ENCODE measurements at regions not wholly inside any gene's neighbourhood (a gene's known extent, or its start where the extent isn't known, plus 50 kb on each side); places are given as distances from the start of the nearest gene placed in this dataset.
"Not testable (repeated sequence)": the region's sequence is repeated elsewhere in the genome, so short reads cannot be mapped to it uniquely, and the experiment has no call there.

DNA sequence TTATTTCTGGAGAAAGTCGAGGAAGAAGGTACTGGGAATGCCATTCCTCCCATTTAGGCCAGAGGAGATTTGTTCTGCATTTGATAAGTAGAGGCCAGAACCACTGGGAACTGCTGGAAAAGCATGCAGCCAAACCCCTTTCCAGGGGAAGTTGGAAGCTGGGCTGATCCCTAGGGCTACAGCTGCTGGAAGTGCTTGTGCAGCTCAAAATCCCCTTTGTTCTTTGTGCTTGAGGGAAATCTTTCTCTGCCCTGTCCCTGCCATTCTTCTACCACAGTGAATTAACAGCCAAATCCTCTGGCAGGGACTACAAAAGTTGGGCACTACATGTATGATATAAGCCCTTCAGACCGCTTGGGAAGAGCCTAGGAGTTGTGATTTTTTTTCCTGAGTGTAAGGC is 734.1 kb downstream of the LRRIQ3 start:
- no peak for DNase-seq

- DNase-seq = no peak
Observed at GRCh38 chr1:73452522-73452921, 745.5 kb downstream of the LRRIQ3 start.

DNA sequence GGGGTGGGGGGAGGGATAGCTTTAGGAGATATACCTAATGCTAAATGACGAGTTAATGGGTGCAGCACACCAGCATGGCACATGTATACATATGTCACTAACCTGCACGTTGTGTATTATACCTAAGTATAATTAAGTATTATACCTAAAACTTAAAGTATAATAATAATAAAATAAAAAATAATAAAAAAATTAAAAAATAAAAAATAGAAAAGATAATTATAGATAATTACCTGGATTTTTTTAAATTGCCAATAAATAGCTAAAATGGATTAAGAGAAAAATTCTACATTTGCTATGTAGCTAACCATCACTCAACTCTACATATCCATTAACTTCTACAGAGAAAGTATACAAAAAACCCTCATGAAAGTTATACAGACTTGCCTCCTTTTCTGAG is 747.3 kb downstream of the LRRIQ3 start:
- DNase-seq = not testable (repeated sequence)

DNA sequence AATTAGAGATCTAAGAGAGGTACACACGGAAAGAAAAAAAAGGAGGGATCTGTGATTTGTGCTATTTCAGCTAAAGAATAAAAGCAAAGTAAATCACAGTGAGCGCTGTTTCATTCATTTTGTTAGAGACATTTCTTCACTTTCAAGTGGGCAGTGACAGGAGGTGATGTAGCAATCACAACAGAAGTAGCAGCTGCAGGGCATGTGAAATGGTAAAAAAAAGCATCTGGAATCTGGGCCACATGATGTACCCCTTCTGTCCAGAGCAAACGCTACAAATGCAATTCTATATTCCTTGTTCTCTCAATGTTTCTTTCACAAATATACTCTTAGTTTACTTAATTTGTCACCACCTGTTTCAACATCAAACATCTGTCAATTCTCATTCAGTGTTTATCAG is 786.5 kb downstream of the LRRIQ3 start:
- DNase-seq = no peak

DNA sequence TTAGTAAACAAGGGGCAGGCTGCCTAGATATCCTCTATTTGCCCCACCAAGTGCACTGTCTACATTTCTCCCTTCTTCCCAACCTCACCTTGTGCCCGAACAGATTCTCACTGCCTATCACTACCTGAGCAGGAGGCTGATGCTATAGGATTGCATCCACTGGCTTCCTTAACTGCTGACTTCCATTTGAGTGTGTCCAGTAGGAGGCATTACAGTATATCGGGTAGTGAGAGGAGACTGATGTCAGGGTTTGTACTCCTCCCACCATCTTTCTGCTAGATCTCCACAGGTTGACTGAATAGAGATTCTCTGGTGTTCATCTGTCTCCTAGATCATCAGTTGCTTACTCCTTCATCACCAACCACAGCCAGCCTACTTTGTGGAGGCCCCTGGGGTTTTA is 796.3 kb downstream of the LRRIQ3 start:
- DNase-seq = no peak

GRCh38 chr1:73382966-73383365 is 815.0 kb downstream of the LRRIQ3 start:
- no peak for DNase-seq

DNA sequence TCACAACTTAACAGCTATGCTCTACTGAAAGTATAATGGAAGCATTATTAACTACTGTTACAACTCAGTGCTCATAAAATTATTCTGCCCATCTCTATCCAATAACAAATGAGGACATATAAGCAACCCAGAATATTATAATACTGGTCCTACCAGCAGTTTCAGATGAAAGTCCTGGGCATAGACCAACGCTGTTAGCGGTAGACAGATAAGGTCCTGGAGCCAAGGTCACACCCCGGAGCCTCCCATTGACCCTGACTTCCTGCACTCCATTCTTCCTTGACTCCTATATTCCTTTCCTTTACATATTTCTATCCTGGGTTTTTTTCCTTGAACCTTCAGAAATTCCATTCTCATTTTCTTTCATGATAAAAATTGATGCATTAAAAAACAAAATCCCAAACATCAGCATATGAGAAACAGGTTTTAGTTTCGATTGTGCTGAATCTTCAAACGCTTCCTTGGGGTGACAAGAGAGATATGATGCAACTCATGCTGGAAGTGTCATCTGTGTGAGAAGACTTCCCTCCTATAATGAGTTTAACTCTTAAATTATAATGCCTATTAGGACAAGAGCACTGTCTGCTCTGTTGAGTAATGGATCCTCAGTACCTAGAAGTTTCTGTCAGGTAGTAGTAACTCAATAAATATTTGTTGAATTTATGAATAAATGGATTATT is 831.1 kb downstream of the LRRIQ3 start:
- no peak for DNase-seq

GRCh38 chr1:73359001-73359400 is 839.0 kb downstream of the LRRIQ3 start:
- no peak for DNase-seq

- DNase-seq = no peak
Observed at GRCh38 chr1:73356485-73356884, 841.5 kb downstream of the LRRIQ3 start.

DNA sequence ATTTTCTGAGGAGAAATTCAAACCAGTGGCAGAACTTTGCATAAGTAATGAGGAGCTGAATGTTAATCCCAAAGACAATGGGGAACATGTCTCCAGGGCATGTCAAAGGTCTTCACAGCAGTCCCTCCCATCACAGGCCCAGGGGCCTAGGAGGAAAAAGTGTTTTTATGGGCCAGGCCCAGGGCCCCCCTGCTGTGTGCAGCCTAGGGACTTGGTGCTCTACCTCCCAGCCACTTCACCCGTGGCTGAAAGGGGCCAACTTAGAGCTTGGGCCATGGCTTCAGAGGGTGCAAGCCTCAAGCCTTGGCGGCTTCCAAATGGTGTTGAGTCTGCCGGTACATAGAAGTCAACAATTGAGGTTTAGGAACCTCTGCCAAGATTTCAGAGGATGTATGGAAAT is 854.0 kb downstream of the LRRIQ3 start:
- DNase-seq = no peak

DNA sequence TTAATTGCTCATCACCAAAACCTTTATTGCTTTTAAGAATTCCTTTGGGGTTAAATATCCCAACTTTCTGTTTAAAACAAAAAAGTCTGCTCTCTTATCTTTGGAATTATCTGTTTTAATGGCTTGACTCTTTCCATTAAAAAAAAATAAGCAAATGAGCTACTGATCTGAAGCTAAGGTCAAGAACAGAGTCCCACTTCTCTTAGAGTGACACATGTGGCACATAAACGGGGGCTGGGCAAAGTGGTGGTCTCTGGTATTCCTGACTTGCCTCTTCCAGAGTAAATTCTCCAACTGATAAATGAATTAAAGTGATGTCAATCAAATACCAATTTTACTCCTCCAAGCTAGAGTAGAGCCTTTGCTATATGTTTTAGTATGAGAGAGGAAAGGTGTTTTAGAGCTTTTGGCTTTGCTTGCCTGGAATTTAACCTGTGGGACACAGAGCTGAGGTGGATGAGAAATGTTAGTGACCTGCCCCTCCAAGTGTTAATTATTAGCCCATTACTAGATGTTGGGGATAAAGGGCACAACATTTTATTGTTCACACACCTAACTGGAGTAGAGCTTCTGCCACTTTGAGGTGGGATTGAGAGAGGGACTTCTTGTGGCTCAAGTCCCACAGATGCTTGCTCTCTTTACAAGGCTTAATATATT is 864.0 kb downstream of the LRRIQ3 start:
- DNase-seq = no peak

- DNase-seq = no peak
Observed at GRCh38 chr1:73331726-73332125, 866.2 kb downstream of the LRRIQ3 start.

- no peak for DNase-seq
Observed at GRCh38 chr1:73327998-73328397, 870.0 kb downstream of the LRRIQ3 start.

DNA sequence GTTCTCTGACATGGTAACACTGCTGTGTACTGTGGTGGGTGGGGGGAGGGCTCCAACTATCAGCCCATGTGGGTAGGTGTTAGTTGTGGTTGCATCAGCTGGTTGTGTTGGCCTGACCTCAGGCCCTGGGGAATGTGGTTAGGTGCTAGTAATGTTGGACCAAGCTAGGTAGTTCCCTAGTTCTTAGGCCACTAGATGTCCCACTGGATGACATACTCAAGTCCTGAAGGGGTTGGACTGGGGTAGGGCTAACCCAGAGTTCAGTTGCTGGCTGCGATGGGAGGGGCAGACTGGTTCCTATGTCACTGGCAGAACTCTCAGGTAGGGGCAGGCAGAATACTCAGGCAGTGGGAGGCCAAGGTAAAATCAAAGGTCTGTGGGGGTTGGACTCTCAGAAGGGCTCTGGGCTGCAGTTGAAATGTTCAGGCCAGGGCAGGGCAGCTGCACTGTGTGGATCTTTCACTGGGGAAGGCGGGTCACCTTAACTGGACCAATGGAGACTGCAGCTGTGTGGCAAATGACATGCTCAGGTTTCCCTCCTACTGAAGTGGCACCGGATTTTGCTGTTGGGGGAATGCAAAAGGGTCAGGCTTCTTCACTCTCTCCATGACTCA is 870.7 kb downstream of the LRRIQ3 start:
- DNase-seq = no peak

DNA sequence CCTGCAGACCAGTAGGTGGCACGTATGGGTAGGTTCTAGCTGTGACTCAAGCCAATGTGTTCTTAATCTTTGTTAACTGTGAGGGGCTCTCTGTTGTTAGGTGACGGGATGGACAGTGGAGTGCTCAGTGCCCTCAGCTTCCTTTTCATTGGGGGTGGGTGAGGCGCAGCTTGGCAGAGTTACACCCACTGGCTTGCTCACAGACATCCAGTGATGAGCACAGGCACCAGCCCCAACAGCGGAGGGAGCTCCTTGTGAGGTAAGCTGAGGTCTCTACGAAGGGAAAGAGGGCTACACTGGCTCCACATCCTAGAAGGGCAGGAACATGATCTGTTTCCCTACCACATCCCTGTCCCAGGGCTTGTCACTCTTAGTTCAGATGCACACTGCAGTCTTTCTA is 871.3 kb downstream of the LRRIQ3 start:
- no peak for DNase-seq

GRCh38 chr1:73310797-73311381 is 887.1 kb downstream of the LRRIQ3 start:
- no peak for DNase-seq

DNA sequence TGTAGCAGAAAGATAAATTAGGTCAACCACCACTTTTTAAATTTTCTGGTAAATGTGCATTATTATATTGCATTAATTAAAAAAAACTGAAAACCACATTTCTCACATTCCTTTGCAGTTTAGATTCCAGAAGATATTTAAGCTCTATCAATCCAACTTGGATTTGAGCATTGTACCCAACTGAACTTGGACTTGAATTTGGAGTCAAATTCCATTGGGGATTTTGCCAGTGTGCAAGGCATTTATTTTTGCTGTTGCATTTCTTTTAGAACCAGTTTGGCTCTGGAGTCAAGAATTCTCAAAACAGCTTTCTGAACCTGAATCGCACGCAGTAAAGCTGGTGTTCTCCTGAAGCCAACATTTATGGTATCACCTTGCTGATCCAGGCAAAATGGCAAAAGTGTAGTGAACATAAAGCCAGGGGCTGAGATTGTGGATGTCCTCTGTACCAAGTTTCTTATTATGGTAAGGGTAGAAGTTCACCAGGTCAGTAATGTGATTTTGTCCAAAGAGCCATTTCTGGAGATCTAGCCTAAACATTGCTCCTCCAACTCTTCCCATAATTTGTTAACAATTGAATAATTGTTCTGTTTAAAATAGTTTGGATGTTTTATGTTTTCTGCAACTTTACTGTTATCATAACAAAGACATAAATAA is 890.9 kb downstream of the LRRIQ3 start:
- no peak for DNase-seq

DNA sequence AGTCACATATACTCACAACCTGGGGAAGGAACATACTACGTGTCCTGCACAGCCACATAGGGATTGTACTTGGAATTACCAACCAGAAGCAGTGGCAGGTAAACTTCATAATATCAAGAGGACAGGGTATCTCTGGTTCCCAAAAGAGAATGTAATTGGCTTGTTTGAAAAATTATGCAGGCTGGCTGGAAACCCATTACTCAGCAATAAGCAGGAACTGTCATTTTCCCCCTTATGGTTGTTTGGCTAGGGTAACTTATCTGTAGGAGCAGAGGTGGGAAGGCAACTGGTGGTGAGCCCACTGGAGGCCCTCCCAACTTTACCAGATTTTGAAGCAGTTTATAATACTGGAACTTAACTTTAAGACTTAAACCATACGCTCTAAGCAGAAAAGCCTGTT is 924.1 kb downstream of the LRRIQ3 start:
- DNase-seq = no peak

DNA sequence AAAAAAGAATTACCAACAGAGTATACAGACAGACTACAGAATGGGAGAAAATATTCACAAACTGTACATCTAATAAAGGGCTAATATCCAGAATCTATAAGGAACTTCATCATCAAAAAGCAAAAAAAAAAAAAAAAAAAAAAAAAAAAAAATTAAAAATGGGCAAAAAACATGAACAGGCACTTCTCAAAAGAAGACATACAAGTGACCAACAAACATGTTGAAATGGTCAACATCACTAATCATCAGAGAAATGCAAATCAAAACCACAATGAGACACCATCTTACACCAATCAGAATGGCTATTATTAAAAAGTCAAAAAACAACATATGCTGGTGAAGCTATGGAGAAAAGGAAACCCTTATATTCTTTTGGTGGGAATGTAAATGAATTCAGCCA is 952.8 kb downstream of the LRRIQ3 start:
- DNase-seq = not testable (repeated sequence)

DNA sequence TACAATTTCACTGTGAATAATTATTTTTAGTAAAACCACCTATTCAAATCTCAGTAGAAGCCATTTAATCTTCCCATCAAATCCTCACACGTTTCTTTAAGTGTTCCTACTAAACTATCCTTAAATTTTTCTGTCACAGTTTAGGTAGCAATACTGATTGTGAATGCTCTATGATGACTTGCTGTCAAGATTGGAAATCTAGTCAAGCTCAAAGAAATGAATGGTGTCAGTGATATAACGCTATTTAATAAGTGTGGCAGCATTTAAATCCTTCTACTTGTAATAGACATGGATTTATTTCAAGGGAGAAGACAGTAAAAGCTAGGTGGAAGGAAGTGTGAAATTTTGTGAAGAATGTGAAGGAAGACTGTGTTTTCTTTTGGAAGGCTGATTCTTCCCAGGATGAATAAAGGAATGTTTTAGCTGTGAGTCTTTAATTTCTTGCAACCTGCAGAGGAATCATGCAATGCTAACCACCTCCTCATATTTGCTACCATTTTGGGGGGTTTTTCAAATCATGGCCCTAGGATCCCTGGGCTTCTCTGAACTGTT is 936.7 kb upstream of the NEGR1 start:
- DNase-seq = no peak

GRCh38 chr1:73205294-73205973 is 923.1 kb upstream of the NEGR1 start:
- DNase-seq = no peak

DNA sequence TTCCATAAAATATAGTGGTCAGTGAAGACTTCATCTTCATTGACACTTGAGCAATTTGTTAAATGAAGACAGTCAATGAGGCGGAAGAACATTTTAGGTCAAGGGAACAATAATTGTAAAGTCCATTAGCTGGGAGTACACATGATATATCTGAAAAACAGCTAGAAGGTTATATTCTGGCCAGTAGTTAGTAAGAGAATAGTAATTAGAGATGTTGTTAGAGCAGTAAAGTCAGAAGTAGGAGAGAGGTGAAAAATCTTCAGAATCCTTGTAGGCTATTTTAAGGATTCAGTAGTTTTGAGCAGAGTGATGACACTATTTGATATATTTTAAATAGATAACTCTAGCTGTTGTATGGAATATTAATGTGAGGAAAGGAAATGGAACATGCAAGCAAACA is 915.6 kb upstream of the NEGR1 start:
- no peak for DNase-seq

GRCh38 chr1:73194965-73195364 is 912.6 kb upstream of the NEGR1 start:
- no peak for DNase-seq
